ENCODE measurements at regions not wholly inside any gene's neighbourhood (a gene's known extent, or its start where the extent isn't known, plus 50 kb on each side); places are given as distances from the start of the nearest gene placed in this dataset.

GRCh38 chr13:58059624-58060023 lies 428.1 kb downstream of the PCDH17 start:
- no peaks in the 10 kb centered on the region for H3K36me3 ChIP-seq (ENCODE audit: insufficient read depth, insufficient read length, low read length)
- H3K9ac ChIP-seq (ENCODE audit: insufficient read length, low read depth): no peak overlapping the region
- no peak overlapping the region for H3K4me3 ChIP-seq (ENCODE audit: insufficient read length, low read depth)
- H3K9me3 ChIP-seq (ENCODE audit: insufficient read depth, low read length): no peaks in the 10 kb centered on the region
- DNase-seq (ENCODE audit: low read depth, low spot score): no peak
- TF ChIP-seq SUZ12 (IDR thresholded peaks at IDR 0.05; ENCODE audit: extremely low read depth, insufficient read depth, insufficient read length): no peak
- no peak for TF ChIP-seq ZNF274 (IDR thresholded peaks at IDR 0.05; ENCODE audit: low read depth, low read length)
- no peak for TF ChIP-seq YY1 (IDR thresholded peaks at IDR 0.05; ENCODE audit: insufficient read depth, insufficient read length)
- H3K4me1 ChIP-seq (ENCODE audit: insufficient read depth, insufficient read length): no peaks in the 10 kb centered on the region
- H3K27me3 ChIP-seq (ENCODE audit: insufficient read depth, insufficient read length): no peaks in the 10 kb centered on the region

GRCh38 chr13:58080806-58081205 lies 449.3 kb downstream of the PCDH17 start:
- no peak for DNase-seq (ENCODE audit: low read depth, low spot score)
- no peak for TF ChIP-seq SUZ12 (IDR thresholded peaks at IDR 0.05; ENCODE audit: extremely low read depth, insufficient read depth, insufficient read length)
- Histone ChIP-seq H3K9ac (ENCODE audit: insufficient read length, low read depth) (no peak overlapping the region), H3K4me3 (ENCODE audit: insufficient read length, low read depth) (no peak overlapping the region), H3K27me3 (ENCODE audit: insufficient read depth, insufficient read length) (no peaks in the 10 kb centered on the region), H3K4me1 (ENCODE audit: insufficient read depth, insufficient read length) (no peaks in the 10 kb centered on the region), H3K9me3 (ENCODE audit: insufficient read depth, low read length) (no peaks in the 10 kb centered on the region), H3K36me3 (ENCODE audit: insufficient read depth, insufficient read length, low read length) (no peaks in the 10 kb centered on the region)

- no peaks in the 10 kb centered on the region for H3K36me3 ChIP-seq (ENCODE audit: insufficient read depth, insufficient read length, low read length)
- no peak overlapping the region for H3K9ac ChIP-seq (ENCODE audit: insufficient read length, low read depth)
- H3K9me3 ChIP-seq (ENCODE audit: insufficient read depth, low read length): no peaks in the 10 kb centered on the region
- no peak overlapping the region for H3K4me3 ChIP-seq (ENCODE audit: insufficient read length, low read depth)
- TF ChIP-seq YY1 (IDR thresholded peaks at IDR 0.05; ENCODE audit: insufficient read depth, insufficient read length) (no peak), SUZ12 (IDR thresholded peaks at IDR 0.05; ENCODE audit: extremely low read depth, insufficient read depth, insufficient read length) (no peak), ZNF274 (IDR thresholded peaks at IDR 0.05; ENCODE audit: low read depth, low read length) (no peak)
- DNase-seq (ENCODE audit: low read depth, low spot score): no peak
- no peaks in the 10 kb centered on the region for H3K27me3 ChIP-seq (ENCODE audit: insufficient read depth, insufficient read length)
- H3K4me1 ChIP-seq (ENCODE audit: insufficient read depth, insufficient read length): no peaks in the 10 kb centered on the region
Measured at GRCh38 chr13:58081301-58081820, 449.8 kb downstream of the PCDH17 start.

- no peak for TF ChIP-seq SUZ12 (IDR thresholded peaks at IDR 0.05; ENCODE audit: extremely low read depth, insufficient read depth, insufficient read length)
- TF ChIP-seq ZNF274 (IDR thresholded peaks at IDR 0.05; ENCODE audit: low read depth, low read length): no peak
- TF ChIP-seq YY1 (IDR thresholded peaks at IDR 0.05; ENCODE audit: insufficient read depth, insufficient read length): no peak
- H3K9me3 ChIP-seq (ENCODE audit: insufficient read depth, low read length): no peaks in the 10 kb centered on the region
- no peak for DNase-seq (ENCODE audit: low read depth, low spot score)
- no peak overlapping the region for H3K4me3 ChIP-seq (ENCODE audit: insufficient read length, low read depth)
- H3K9ac ChIP-seq (ENCODE audit: insufficient read length, low read depth): no peak overlapping the region
- H3K4me1 ChIP-seq (ENCODE audit: insufficient read depth, insufficient read length): no peaks in the 10 kb centered on the region
- no peaks in the 10 kb centered on the region for H3K27me3 ChIP-seq (ENCODE audit: insufficient read depth, insufficient read length)
- no peaks in the 10 kb centered on the region for H3K36me3 ChIP-seq (ENCODE audit: insufficient read depth, insufficient read length, low read length)
Measured at GRCh38 chr13:58083064-58083463, 451.5 kb downstream of the PCDH17 start.

- H3K9me3 ChIP-seq (ENCODE audit: insufficient read depth, low read length): no peaks in the 10 kb centered on the region
- no peak for DNase-seq (ENCODE audit: low read depth, low spot score)
- TF ChIP-seq ZNF274 (IDR thresholded peaks at IDR 0.05; ENCODE audit: low read depth, low read length): no peak
- H3K4me1 ChIP-seq (ENCODE audit: insufficient read depth, insufficient read length): no peaks in the 10 kb centered on the region
- H3K4me3 ChIP-seq (ENCODE audit: insufficient read length, low read depth): no peak overlapping the region
- H3K36me3 ChIP-seq (ENCODE audit: insufficient read depth, insufficient read length, low read length): no peaks in the 10 kb centered on the region
- no peak overlapping the region for H3K9ac ChIP-seq (ENCODE audit: insufficient read length, low read depth)
- no peaks in the 10 kb centered on the region for H3K27me3 ChIP-seq (ENCODE audit: insufficient read depth, insufficient read length)
Measured at GRCh38 chr13:58085274-58085673, 453.7 kb downstream of the PCDH17 start.

- no peaks in the 10 kb centered on the region for H3K9me3 ChIP-seq (ENCODE audit: insufficient read depth, low read length)
- no peak for DNase-seq (ENCODE audit: low read depth, low spot score)
- H3K9ac ChIP-seq (ENCODE audit: insufficient read length, low read depth): no peak overlapping the region
- no peaks in the 10 kb centered on the region for H3K4me1 ChIP-seq (ENCODE audit: insufficient read depth, insufficient read length)
- no peak for TF ChIP-seq ZNF274 (IDR thresholded peaks at IDR 0.05; ENCODE audit: low read depth, low read length)
- no peak for TF ChIP-seq YY1 (IDR thresholded peaks at IDR 0.05; ENCODE audit: insufficient read depth, insufficient read length)
- no peak for TF ChIP-seq SUZ12 (IDR thresholded peaks at IDR 0.05; ENCODE audit: extremely low read depth, insufficient read depth, insufficient read length)
- H3K36me3 ChIP-seq (ENCODE audit: insufficient read depth, insufficient read length, low read length): no peaks in the 10 kb centered on the region
- H3K4me3 ChIP-seq (ENCODE audit: insufficient read length, low read depth): no peak overlapping the region
- no peaks in the 10 kb centered on the region for H3K27me3 ChIP-seq (ENCODE audit: insufficient read depth, insufficient read length)
Measured at GRCh38 chr13:58085819-58086218, 454.3 kb downstream of the PCDH17 start.

- DNase-seq (ENCODE audit: low read depth, low spot score): no peak
- H3K9me3 ChIP-seq (ENCODE audit: insufficient read depth, low read length): no peaks in the 10 kb centered on the region
- no peaks in the 10 kb centered on the region for H3K27me3 ChIP-seq (ENCODE audit: insufficient read depth, insufficient read length)
- TF ChIP-seq SUZ12 (IDR thresholded peaks at IDR 0.05; ENCODE audit: extremely low read depth, insufficient read depth, insufficient read length): no peak
- no peak for TF ChIP-seq YY1 (IDR thresholded peaks at IDR 0.05; ENCODE audit: insufficient read depth, insufficient read length)
- no peak for TF ChIP-seq ZNF274 (IDR thresholded peaks at IDR 0.05; ENCODE audit: low read depth, low read length)
- no peak overlapping the region for H3K9ac ChIP-seq (ENCODE audit: insufficient read length, low read depth)
- H3K4me3 ChIP-seq (ENCODE audit: insufficient read length, low read depth): no peak overlapping the region
- no peaks in the 10 kb centered on the region for H3K4me1 ChIP-seq (ENCODE audit: insufficient read depth, insufficient read length)
- no peaks in the 10 kb centered on the region for H3K36me3 ChIP-seq (ENCODE audit: insufficient read depth, insufficient read length, low read length)
Measured at GRCh38 chr13:58087566-58087965, 456.0 kb downstream of the PCDH17 start.

- no peaks in the 10 kb centered on the region for H3K9me3 ChIP-seq (ENCODE audit: insufficient read depth, low read length)
- DNase-seq (ENCODE audit: low read depth, low spot score): no peak
- H3K9ac ChIP-seq (ENCODE audit: insufficient read length, low read depth): no peak overlapping the region
- no peak overlapping the region for H3K4me3 ChIP-seq (ENCODE audit: insufficient read length, low read depth)
- no peaks in the 10 kb centered on the region for H3K27me3 ChIP-seq (ENCODE audit: insufficient read depth, insufficient read length)
- no peak for TF ChIP-seq SUZ12 (IDR thresholded peaks at IDR 0.05; ENCODE audit: extremely low read depth, insufficient read depth, insufficient read length)
- no peak for TF ChIP-seq ZNF274 (IDR thresholded peaks at IDR 0.05; ENCODE audit: low read depth, low read length)
- no peak for TF ChIP-seq YY1 (IDR thresholded peaks at IDR 0.05; ENCODE audit: insufficient read depth, insufficient read length)
- no peaks in the 10 kb centered on the region for H3K36me3 ChIP-seq (ENCODE audit: insufficient read depth, insufficient read length, low read length)
- H3K4me1 ChIP-seq (ENCODE audit: insufficient read depth, insufficient read length): no peaks in the 10 kb centered on the region
Measured at GRCh38 chr13:58093394-58093793, 461.9 kb downstream of the PCDH17 start.

All from NT2/D1 (cell line).